ENCODE measurements at regions not wholly inside any gene's neighbourhood (a gene's known extent, or its start where the extent isn't known, plus 50 kb on each side); places are given as distances from the start of the nearest gene placed in this dataset.
A peak's percentile ranks its signal among the peaks of the same experiment; 100 is the strongest.
"Not testable (repeated sequence)": the region's sequence is repeated elsewhere in the genome, so short reads cannot be mapped to it uniquely, and the experiment has no call there.

DNA sequence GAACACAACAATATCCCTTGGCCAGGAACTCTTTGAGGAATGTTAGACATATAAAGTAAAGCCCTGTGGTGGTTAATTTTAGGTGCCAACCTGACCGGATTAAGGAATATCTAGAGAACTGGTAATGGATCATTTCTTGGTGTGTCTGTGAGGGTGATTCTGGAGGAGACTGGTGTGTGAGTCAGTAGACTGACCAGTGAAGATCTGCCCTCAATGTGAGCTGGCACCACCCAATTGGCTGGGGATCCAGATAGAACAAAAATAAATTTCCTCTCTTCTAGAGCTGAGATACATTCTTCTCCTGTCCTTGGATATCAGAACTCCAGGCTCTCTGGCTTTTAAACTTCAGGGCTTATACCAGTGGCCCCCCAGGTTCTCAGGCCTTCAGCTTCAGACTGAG is 56.2 kb upstream of the TNPO1 start:
- no peak for DNase-seq

DNA sequence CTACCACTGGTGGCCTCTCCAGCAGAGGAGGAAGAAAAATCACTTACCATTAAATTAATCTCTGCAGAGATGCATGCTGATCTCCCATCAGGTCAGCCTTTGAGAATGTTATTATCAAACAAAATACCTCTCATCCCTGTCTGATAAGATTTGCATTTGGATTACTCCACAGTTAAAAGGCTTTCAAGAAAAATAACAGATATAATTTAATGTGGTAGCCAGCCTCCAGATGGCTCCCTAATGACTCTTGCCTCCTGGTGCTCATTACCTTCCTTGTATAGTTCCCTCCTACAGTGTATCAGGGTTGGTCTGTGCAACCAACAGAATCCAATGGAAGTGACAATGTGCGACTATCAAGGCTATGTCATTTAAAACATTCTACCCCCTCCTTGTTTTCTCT is 63.6 kb upstream of the TNPO1 start:
- DNase-seq: no peak

DNA sequence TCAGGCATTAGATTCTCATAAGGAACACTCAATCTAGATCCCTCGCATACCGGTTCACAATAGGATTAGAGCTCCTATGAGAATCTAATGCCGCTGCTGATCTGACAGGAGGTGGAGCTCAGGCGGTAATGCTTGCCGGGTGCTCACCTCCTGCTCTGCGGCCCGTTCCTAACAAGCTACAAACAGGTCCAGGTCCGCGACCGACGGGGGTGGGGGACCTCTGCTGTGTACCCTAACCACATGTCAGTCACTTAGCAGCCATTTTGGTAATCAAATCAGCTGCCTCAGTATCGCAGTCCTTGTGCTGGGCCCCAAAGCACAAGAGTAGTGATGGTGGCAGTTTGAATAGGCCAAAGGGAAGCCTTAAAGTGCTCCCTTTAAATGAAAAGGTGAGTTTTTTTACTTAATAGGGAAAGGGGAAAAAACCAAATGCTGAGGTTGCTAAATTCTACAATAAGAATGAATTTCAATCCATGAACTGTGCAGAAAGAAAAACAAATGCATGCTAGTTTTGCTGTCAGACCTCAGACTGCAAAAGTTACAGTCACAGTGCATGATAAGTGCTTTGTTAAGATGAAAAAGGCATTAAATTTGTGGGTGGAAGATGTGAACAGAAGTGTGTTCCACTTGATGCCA is 67.0 kb upstream of the TNPO1 start:
- DNase-seq: no peak

DNA sequence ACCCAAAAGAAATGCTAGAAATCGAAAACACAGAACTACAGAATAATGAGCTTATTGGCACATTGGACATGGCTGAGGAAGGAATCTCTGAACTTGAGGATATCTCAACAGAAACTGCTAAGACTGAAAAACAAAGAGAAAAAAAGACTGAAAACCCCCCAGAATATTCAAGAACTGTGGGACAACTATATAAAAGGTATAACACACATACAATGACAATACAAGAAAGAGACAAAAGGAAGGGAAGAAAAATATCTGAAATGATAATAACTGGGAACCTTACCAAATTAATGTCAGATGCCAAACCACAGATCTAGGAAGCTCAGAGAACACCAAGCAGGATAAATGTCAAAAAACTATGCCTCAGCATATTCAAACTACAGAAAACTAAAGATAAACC is 68.6 kb upstream of the TNPO1 start:
- no peak for DNase-seq

DNA sequence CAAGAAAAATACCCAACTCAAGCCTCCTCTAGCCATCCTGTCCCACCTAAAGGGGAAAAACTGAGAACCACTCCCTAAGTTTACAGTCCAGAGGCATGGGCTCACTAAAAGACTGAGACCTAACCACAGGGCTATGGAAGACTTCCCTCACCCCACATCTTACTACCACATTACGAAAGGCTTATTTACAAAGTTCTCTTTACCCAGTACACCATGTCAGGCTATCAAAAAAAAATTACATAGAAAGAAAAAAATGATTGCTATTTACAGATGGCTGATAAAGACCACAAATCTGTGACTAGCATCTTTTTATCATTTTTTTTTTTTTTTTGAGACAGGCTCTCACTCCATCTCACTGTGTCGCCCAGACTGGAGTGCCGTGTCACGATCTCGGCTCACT is 69.7 kb upstream of the TNPO1 start:
- no peak for DNase-seq

DNA sequence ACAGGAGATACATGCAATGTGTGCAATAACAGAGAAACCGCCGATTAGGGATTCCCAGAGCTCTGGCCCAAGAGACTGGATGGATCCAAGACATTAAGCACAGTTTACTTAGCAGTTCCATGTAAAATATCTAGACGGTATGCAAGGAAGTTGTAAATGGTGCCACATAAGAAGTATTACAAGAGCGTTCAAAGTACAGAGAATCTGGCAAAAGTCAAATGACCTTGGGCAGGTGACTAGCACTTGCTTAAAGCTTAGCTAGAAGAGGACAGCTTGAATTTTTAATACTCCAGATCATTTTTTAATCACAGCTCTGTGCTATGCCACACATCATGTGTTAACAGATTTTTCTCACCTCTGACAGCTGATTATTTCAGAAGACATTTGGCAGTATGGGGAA is 72.3 kb upstream of the TNPO1 start:
- DNase-seq: no peak

DNA sequence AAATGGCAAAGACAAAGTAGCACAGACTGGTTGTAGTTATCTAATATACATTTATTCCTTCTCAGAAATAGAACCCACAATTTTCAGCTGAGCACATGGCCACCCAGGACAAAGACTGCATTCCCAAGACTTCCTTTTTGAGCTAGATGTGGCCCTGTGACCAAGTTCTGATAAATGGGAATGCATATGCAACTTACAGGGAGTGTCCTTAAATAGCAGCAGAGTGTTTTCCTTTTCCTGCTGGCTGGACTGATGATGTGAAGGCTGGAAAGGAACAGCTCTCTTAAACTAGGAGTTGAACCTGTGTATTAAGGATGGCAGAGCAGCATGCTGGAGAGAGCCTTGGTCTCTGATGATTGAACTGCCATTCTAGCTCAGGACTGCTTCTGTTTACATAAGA is 74.7 kb upstream of the TNPO1 start:
- no peak for DNase-seq

DNA sequence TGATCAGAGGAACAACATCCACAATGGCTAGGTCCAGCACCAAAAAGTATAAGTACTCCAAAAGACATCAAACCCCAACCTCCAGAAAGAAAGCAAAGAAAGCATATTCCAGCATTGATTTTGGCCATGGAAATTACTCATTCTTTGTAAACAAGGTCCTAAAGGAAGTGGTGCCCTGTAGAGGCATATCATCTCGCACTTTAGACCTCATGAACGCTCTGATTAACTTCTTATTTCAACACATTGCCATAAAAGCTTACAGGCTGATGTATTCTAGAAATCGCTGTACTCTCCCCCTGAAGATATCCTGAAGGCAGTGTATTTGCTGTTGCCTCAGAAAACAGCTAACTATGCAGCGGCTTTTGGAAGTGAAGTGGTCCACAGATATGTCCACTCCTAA is 82.7 kb upstream of the TNPO1 start:
- DNase-seq: no peak

DNA sequence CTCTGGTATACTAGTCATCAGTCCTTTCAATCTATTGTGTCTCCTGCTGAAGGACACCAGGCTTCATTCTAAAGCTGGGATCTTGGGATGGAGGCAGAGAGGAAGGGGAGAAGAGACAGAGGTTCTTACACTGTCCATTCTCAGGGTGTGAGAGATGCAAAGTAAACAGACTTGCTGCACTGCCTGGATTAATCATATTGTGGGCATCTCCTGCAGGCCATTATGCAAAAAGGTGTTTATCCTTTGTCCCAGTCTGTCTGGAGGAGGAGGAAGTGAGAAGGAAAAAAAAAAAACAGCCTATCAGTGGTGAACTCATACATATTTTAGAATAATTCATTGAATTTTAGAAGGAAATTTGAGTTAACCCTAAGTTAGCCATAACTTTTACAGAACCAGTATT is 92.9 kb upstream of the TNPO1 start:
- peak; percentile 67 to 77 for DNase-seq

DNA sequence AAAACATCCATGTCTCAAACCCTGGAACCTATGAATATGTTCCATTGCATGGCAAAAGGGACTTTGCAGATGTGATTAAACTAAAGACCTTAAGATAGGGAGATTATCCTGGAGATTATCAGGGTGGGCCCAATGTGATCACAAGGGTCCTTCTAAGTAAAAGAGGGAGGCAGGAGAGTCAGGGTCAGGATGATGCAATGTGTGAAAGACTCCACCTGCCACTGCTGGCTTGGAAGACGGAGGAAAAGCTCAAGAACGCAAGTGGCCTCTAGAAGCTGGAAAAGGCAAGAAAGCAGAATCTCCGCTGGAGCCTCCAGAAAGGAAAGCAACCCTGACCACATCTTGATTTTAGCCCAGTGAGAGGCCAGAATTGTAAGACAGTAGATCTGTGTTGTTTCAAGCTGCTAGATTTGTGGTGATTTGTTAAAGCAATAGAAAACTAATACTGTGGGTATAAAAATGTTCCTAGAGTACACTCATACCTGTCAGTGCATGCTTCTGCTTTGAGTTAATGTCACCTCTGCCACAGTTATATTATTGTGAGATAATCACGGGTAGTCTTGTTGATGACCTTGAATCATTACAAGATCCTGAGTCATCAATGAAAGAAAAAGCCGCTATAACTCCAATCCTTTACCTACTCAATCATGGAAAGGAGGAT is 93.5 kb upstream of the TNPO1 start:
- no peak for DNase-seq

DNA sequence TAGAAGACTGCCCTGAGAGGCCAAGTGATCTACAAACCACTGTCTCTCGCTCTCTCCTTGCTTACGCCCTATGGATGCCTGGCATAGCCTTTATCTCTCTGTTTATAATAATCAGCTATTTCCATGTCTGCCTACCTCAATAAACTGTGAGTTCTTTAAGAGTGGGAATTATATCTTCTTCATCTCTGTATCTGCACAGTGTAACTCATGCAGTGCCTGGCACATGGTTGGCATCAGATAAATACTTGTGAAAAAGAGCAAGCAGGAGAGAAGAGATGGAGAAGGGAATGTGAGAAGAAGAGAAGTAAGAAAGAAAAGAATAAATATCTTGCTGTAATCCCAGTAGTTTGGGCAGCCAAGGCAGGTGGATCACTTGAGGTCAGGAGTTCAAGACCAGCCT is 94.6 kb upstream of the TNPO1 start:
- DNase-seq: no peak

DNA sequence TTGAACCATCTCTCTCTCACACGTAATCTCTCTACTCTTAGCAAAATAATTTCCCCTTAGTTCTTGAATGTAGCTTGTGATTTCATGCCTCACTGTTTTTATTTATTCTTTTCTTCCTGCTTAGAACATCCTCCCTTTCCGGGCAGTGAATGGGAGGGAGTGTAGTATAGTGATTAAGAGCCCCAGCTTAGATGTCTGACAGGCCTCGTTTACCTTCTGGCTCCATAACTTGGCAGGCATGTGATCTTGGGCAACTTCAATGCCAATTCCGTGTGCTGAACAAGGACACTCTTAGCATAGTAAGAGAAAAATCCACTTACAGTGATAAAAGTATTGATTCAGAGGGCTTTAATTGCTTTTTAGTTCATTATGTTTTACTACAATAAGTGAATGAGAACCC is 96.3 kb upstream of the TNPO1 start:
- no peak for DNase-seq

DNA sequence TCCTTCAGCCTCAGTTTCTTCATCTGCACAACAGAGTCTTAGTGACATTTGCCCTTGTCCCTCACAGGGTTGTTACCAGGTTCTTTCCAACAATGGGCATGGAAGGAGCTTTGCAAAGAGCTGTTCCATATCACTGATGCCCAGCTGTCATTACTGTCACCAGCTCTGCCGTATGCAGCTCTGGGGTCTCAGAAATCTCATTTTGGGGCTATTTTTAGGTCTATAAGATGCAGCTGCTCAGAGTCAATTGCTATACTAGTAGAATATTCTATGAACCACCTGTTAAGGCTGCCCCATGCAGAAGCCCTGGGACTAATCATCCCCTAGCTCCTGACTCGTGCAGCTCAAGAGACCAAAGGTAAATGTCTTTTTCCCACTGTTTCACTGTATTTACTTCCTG is 105.1 kb upstream of the TNPO1 start:
- DNase-seq: no peak

DNA sequence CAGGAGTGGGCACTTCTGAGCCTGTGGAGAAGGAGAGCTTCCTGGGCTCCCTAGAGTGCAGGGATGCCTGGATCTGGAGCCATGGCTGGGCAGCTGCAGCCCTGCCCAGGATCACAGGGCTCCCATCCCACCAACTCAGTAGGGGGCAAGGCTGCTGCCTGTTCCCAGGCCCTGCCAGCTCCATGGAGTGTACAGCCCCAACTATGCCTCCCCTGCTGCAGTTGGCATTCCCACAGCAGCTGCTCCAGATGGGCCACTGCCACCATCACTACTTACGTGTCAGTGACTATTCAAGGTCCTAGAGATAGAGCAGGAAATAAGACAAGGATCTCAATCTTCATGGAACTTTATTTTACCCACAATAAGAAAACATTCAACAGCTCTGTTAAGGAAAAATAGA is 107.1 kb upstream of the TNPO1 start:
- no peak for DNase-seq

DNA sequence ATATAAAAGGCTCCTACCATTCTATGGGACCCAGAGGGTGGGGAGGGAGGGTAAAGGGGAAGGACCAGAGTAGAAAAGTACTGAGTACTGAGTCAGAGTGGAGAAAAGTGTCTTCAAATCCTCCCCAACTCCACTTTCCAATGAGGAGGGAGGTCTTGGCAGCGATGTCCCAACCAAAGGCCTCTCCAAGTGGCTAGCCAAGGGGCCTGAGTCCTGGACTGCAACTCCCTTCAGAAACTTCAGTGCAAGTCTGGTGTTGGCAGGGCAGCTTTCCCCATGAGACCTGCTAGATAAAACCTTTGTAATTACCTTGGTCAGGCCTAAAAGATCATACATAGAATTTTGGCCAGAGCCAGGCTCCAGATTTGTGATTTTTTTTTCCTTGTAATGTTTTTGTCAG is 111.3 kb upstream of the TNPO1 start:
- DNase-seq: no peak

DNA sequence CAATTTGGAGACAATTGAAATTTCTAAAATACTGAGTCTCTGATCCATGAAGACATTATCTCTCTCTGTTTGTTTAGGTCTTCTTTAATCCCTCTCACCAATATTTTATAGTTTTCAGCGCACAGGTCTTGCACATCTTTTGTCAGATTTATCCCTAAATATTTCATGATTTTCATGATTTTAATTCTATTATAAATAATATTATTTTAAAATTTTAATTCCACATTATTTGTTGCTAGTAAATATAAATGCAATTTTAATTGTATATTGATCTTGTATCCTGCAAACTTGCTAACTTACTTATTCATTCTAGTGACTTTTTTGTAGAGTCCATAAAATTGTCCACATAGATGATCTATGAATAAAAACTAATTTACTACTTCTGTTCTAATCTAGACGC is 112.6 kb upstream of the TNPO1 start:
- DNase-seq: no peak

DNA sequence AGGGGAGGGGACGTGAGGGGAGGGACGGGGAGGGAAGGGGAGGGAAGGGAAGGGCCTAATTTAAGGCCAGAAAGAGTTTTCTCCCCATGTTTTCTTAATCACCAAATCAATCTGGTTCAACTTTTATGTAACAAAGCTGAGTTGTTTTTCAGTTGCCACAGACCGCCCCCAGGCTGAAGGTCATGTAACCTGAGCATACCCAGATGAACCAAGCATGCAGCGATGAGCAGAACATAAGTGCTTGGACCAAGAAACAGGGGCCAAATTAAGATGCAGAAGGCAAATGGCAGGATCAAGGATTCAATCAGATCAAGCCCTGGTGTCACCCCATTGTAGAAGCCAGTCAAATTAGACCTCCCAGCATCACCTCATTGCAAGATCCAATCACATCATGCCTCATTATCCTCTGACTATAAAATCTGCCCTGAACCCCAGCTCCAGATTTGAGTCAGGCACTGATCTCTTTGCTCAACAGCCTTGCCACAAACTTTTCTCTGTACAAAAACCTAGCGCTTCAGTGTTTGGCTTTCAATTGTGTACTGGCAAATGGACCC is 113.5 kb upstream of the TNPO1 start:
- DNase-seq: no peak

DNA sequence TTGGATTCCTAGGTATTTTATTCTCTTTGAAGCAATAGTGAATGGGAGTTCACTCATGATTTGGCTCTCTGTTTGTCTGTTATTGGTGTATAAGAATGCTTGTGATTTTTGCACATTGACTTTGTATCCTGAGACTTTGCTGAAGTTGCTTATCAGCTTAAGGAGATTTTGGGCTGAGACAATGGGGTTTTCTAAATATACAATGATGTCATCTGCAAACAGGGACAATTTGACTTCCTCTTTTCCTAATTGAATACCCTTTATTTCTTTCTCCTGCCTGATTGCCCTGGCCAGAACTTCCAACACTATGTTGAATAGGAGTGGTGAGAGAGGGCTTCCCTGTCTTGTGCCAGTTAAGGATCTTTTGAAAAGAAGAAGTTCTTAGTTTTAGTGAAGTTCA is 114.4 kb upstream of the TNPO1 start:
- not testable (repeated sequence) for DNase-seq

DNA sequence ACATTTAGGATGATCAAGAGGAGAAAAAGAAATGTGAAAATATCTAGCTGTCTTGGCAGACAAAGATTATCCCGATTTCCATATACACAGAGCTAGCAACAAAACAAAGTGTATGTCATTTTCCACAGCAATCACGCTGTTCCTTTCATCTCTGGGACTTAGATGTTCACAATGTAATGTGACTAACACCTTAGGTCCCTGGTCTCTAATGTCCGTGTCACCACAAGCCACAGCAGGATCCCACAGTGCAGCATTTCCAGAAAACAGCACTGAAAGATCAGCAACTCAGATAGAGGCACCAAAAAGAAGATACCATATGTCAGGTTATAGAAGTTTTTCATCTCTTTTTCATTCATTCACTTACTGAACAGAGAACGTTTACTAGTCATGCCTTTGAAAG is 118.0 kb upstream of the TNPO1 start:
- DNase-seq: no peak

DNA sequence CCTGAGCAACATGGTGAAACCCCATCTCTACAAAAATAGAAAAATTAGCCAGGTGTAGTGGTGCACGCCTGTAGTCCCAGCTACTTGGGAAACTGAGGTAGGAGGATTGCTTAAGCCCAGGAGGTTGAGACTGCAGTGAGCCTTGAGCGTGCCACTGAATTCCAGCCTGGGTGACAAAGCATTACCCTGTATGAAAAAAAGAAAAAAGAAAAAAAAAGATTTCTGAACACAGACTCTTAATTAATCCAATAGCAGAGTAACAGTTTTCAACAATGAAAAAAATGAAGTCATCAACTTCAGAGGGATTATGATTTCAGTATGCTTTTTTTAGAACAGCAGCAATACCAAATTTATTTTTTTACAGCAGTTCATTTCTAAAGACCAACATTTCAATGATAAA is 118.8 kb upstream of the TNPO1 start:
- DNase-seq: no peak

DNA sequence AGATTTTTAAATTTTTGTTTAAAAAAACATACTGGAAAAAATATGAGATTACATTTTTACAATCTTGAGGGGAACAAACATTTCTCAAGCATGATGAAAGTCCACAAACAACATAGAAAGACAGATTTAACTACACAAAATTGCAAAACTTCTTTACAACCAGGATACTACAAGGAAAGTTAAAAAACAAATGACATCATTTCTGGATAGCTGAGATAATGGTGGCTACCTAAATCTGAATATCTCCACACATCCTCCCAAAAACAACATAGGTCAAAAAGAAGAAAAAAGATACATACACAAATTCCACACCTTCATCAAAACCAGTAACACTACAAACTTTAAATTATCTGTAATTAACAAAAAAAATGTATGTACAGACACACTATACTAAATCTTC is 120.8 kb upstream of the TNPO1 start:
- DNase-seq: no peak

DNA sequence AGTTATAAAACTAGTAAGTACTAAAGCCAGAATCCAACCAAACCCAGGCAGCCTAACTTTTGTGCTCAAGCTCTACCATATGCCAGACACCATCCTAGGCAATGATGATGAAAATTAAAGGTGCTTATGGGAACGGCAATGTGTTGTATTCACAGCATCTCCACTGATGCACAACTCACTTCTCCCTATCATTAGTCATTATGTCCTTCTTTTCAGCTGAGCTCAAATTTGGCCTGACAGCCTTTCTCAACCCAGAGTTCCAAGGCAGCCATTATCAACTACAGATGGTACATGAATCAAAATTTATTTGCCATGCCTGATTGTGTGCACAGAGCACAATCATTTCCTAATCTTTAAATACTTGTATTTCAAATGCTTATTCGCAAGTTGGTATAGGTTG is 121.6 kb upstream of the TNPO1 start:
- DNase-seq: no peak

DNA sequence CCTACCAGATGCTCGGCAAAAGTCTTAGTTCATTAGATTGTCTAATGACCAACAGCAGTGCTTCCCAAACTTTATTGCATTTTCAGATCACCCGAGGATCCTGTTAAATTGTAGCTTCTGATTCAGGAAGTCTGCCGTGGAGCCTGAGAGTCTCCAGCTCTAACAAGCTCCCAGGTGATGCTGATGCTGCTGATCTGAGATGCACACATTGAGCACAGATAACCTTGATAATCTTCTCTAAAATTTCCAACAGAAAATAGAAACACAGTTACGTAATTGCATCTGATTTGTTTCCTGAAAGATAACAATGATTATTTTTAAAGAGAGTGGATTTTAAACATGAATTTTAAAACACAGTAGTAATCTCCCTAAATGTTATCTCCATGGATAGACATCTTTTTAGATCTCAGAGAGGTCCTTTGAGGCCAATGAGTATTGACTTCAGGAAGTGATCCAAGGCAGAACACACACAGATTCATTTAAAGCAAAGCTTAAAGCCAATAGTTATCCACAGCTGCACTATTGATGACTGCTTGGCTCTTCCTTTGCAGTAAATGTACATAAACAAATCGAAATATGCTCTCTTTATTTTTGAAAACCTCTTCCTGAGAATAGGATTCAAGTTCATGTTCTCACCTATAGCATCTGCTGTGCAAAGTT is 122.8 kb upstream of the TNPO1 start:
- no peak for DNase-seq

DNA sequence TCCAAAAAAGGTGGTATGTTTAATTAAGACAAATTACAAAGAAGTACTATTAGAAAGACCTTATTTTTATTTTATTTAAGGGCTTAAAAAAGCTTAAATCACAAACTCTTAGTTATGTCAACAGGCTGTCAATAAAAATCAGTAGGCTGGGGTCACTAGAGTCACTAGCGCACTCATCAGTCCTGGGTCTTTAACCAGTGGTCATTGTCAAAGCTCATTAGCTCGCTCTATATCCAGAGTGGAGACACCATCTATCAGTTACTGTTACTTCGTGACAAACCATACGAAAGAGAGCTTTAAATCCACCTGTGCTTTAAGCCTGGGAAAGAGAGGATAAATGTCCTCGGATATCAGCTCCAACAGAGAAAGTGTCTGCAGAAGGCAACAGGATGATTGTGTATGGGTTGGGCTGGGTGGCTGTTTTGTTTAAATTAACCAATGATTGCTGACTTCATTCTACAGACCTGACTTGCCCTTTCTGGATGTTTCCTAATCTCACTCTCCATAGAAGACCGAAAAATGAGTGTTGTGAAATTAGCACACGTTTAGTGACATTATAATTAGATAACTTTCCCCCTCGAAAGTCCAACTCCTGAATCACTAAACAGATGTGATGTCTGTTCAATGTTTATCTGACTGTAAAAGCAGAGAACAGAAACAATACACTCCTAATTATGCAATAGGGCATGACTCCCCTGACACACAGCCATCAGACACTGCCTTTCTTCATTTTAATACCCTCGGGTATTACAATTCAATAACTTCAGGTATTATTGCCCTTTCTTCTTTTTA is 123.6 kb upstream of the TNPO1 start:
- DNase-seq: no peak
